ENCODE measurements at regions not wholly inside any gene's neighbourhood (a gene's known extent, or its start where the extent isn't known, plus 50 kb on each side); places are given as distances from the start of the nearest gene placed in this dataset.

DNA sequence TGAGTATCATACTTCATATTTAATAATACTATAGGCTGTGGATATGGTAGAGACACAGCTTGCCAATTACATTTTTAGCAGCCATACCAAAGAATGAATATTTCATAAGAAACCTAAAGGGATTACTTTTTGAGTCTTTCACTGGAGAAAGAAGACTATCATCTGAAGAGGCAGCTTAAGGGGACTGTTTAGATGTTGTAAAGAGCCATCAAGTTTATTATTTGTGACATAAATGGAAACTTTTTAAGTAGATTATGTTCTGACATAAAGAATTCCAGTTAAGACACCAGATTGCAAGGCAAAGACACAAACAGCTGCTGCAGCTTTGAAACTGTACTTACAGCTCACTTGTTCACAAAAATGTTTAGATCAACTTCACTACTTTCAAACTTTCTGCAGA is 429.4 kb downstream of the TFAP2A start:
- no peak overlapping the region for H3K56ac ChIP-seq (ENCODE audit: extremely low read depth, insufficient read depth, low read length)
- no peak for TF ChIP-seq RAD21 (IDR thresholded peaks at IDR 0.05; ENCODE audit: low read length)
- no peak for TF ChIP-seq RFX5 (IDR thresholded peaks at IDR 0.05; ENCODE audit: low read depth, low read length)
- no peak for TF ChIP-seq CEBPB (IDR thresholded peaks at IDR 0.05; ENCODE audit: low read depth, low read length)
- TF ChIP-seq MXI1 (IDR thresholded peaks at IDR 0.05; ENCODE audit: borderline replicate concordance, low read depth, low read length): no peak
- TF ChIP-seq, protein P1, sequence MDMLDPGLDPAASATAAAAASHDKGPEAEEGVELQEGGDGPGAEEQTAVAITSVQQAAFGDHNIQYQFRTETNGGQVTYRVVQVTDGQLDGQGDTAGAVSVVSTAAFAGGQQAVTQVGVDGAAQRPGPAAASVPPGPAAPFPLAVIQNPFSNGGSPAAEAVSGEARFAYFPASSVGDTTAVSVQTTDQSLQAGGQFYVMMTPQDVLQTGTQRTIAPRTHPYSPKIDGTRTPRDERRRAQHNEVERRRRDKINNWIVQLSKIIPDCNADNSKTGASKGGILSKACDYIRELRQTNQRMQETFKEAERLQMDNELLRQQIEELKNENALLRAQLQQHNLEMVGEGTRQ (IDR thresholded peaks at IDR 0.05; ENCODE audit: low read depth, low read length): no peak
- no peak for TF ChIP-seq NFE2L2 (IDR thresholded peaks at IDR 0.05; ENCODE audit: low read depth, low read length)
- TF ChIP-seq, protein P2, sequence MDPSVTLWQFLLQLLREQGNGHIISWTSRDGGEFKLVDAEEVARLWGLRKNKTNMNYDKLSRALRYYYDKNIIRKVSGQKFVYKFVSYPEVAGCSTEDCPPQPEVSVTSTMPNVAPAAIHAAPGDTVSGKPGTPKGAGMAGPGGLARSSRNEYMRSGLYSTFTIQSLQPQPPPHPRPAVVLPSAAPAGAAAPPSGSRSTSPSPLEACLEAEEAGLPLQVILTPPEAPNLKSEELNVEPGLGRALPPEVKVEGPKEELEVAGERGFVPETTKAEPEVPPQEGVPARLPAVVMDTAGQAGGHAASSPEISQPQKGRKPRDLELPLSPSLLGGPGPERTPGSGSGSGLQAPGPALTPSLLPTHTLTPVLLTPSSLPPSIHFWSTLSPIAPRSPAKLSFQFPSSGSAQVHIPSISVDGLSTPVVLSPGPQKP (IDR thresholded peaks at IDR 0.05; ENCODE audit: borderline replicate concordance, low read depth, low read length): no peak
- TF ChIP-seq SMC3 (IDR thresholded peaks at IDR 0.05; ENCODE audit: low read depth, low read length): no peak
- TF ChIP-seq BHLHE40 (IDR thresholded peaks at IDR 0.05; ENCODE audit: low read depth, low read length): no peak
- TF ChIP-seq RCOR1 (IDR thresholded peaks at IDR 0.05; ENCODE audit: insufficient replicate concordance, low read length): no peak
- TF ChIP-seq FOS (IDR thresholded peaks at IDR 0.05; ENCODE audit: low read depth, low read length): no peak
- TF ChIP-seq, protein P3, sequence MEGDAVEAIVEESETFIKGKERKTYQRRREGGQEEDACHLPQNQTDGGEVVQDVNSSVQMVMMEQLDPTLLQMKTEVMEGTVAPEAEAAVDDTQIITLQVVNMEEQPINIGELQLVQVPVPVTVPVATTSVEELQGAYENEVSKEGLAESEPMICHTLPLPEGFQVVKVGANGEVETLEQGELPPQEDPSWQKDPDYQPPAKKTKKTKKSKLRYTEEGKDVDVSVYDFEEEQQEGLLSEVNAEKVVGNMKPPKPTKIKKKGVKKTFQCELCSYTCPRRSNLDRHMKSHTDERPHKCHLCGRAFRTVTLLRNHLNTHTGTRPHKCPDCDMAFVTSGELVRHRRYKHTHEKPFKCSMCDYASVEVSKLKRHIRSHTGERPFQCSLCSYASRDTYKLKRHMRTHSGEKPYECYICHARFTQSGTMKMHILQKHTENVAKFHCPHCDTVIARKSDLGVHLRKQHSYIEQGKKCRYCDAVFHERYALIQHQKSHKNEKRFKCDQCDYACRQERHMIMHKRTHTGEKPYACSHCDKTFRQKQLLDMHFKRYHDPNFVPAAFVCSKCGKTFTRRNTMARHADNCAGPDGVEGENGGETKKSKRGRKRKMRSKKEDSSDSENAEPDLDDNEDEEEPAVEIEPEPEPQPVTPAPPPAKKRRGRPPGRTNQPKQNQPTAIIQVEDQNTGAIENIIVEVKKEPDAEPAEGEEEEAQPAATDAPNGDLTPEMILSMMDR (conservative IDR thresholded peaks at IDR 0.05; ENCODE audit: low read depth, low read length): no peak
- no peak for TF ChIP-seq MAFK (IDR thresholded peaks at IDR 0.05; ENCODE audit: low read depth, low read length)
- no peak for TF ChIP-seq POLR2A (IDR thresholded peaks at IDR 0.05; ENCODE audit: low read depth, low read length)
- no peak for TF ChIP-seq MAZ (IDR thresholded peaks at IDR 0.05; ENCODE audit: borderline replicate concordance, low read depth, low read length)
- no peak for TF ChIP-seq CHD1 (IDR thresholded peaks at IDR 0.05; ENCODE audit: low read depth, low read length)
- H4K8ac ChIP-seq (ENCODE audit: low read depth in 2 of 2, low read length in 2 of 2): no peak overlapping the region
- H3K4me1 ChIP-seq (ENCODE audit: control insufficient read depth, insufficient read depth, low read length): no peaks in the 10 kb centered on the region
- no peak for ATAC-seq (ENCODE audit: low read depth)
- no peaks in the 10 kb centered on the region for H3K36me3 ChIP-seq (ENCODE audit: control insufficient read depth, insufficient read depth, low read length)
- H3K14ac ChIP-seq (replicated peaks; ENCODE audit: low read depth, low read length): no peak overlapping the region
- H2AK5ac ChIP-seq (ENCODE audit: low read depth, low read length): no peak overlapping the region
- no peaks in the 10 kb centered on the region for H3K9me1 ChIP-seq (ENCODE audit: insufficient read depth, low read length)
- H2BK120ac ChIP-seq (ENCODE audit: low read depth, low read length): no peak overlapping the region
- no peaks in the 10 kb centered on the region for H4K20me1 ChIP-seq (ENCODE audit: insufficient read depth, low read length)
- no peaks in the 10 kb centered on the region for H3K27me3 ChIP-seq (ENCODE audit: control insufficient read depth, insufficient read depth, low read length)
- no peak overlapping the region for H2BK15ac ChIP-seq (ENCODE audit: low read depth, low read length)
- no peak overlapping the region for H4K5ac ChIP-seq (ENCODE audit: low read depth, low read length)
- H3K4me2 ChIP-seq (ENCODE audit: low read depth, low read length): no peak overlapping the region
- in situ Hi-C loops (cut with MboI; ENCODE audit: low sequenced_read_pairs) (no loop called here), intact Hi-C loops (cut with micrococcal nuclease) (loop anchor here (10.0 kb wide), 1 partner anchor 441 kb away; no protein-coding TSS in a partner anchor), dilution Hi-C loops (cut with HindIII; ENCODE audit: low sequenced_read_pairs, unreplicated experiment) (no loop called here)
- no peak overlapping the region for H2AK9ac ChIP-seq (replicated peaks; ENCODE audit: low read depth, low read length, poor library complexity)
- H3K4ac ChIP-seq (ENCODE audit: low read depth, low read length): no peak overlapping the region
- no peak overlapping the region for H3K27ac ChIP-seq (ENCODE audit: insufficient read depth, low read length)
- H4K91ac ChIP-seq (ENCODE audit: insufficient read depth, low read depth, low read length): no peak overlapping the region
- no peak overlapping the region for H3K23ac ChIP-seq (ENCODE audit: low read depth, low read length)
- no peak overlapping the region for H3K4me3 ChIP-seq (ENCODE audit: insufficient read depth, low read depth, low read length)
- CTCF ChIA-PET: no interaction called here
- no peak overlapping the region for H2AFZ ChIP-seq (replicated peaks; ENCODE audit: low read length, poor library complexity)
- no peak overlapping the region for H3K18ac ChIP-seq (ENCODE audit: low read depth, low read length)
- no TSS peak for BruUV-seq (replicated peaks)
- H2BK20ac ChIP-seq (ENCODE audit: low read depth, low read length): no peak overlapping the region
- peaks cover 3% of the 10 kb centered on the region; the same call in 1 of the 2 replicates for H3K9me3 ChIP-seq (ENCODE audit: control insufficient read depth, insufficient read depth, low read length)
- H3K9ac ChIP-seq (ENCODE audit: low read depth, low read length): no peak overlapping the region
- H2BK5ac ChIP-seq (ENCODE audit: low read depth, low read length, poor library complexity, severe bottlenecking): no peak overlapping the region
- DNase-seq: no peak
- POLR2A ChIA-PET (ENCODE audit: unreplicated experiment): no interaction called here
- no peaks in the 10 kb centered on the region for H3K79me1 ChIP-seq (ENCODE audit: low read depth in 1 of 2, low read length in 2 of 2)
